HepG2 (cell line): ENCODE measurements at regions not wholly inside any gene's neighbourhood (a gene's known extent, or its start where the extent isn't known, plus 50 kb on each side); places are given as distances from the start of the nearest gene placed in this dataset.

Experiments used
- CTCF ChIP-seq: sonication (generic); formaldehyde crosslinking; IDR thresholded peaks from 2 replicates; pipeline ENCODE4 v1.5.0; 2020; ENCODE audit warnings: mild to moderate bottlenecking, missing genetic modification reagents, moderate library complexity
- EZH2 ChIP-seq: conservative IDR thresholded peaks from 2 replicates; pipeline ENCODE4 v1.6.1; 2012; ENCODE audit warnings: mild to moderate bottlenecking, low read depth, low read length, moderate library complexity
- HOXA9 ChIP-seq: sonication (generic); formaldehyde crosslinking; IDR thresholded peaks from 2 replicates; pipeline ENCODE4 v1.8.1; 2022; ENCODE audit warnings: missing genetic modification reagents, mild to moderate bottlenecking, moderate library complexity, borderline replicate concordance
- POLR2AphosphoS5 ChIP-seq: IDR thresholded peaks from 2 replicates; pipeline ENCODE4 v1.6.1; 2012; ENCODE audit warnings: low read depth, low read length
- SRF ChIP-seq: IDR thresholded peaks from 2 replicates; pipeline ENCODE4 v1.6.1; 2011; ENCODE audit warnings: mild to moderate bottlenecking, low read depth, low read length, moderate library complexity
- TBP ChIP-seq: sonication (generic); formaldehyde crosslinking; IDR thresholded peaks from 2 replicates; pipeline ENCODE4 v1.5.0; 2020; ENCODE audit warnings: missing genetic modification reagents
- TCF7 ChIP-seq: sonication (generic); IDR thresholded peaks from 2 replicates; pipeline ENCODE4 v1.6.1; 2016; ENCODE audit warnings: antibody characterized with exemption, low read depth
- THAP8 ChIP-seq: sonication (generic); formaldehyde crosslinking; IDR thresholded peaks from 2 replicates; pipeline ENCODE4 v1.5.1; 2020; ENCODE audit warnings: missing genetic modification reagents, mild to moderate bottlenecking, borderline replicate concordance
- ZNF138 ChIP-seq: sonication (generic); formaldehyde crosslinking; IDR thresholded peaks from 2 replicates; pipeline ENCODE4 v1.5.0; 2020; ENCODE audit warnings: mild to moderate bottlenecking, low read depth, missing genetic modification reagents
- ZNF609 ChIP-seq: sonication (generic); formaldehyde crosslinking; IDR thresholded peaks from 2 replicates; pipeline ENCODE4 v1.4.0; 2020; ENCODE audit warnings: mild to moderate bottlenecking, missing genetic modification reagents, borderline replicate concordance
- ZNF644 ChIP-seq: IDR thresholded peaks from 2 replicates; pipeline ENCODE4 v1.6.1; 2016; ENCODE audit warnings: low read depth
- ZSCAN9 ChIP-seq: IDR thresholded peaks from 2 replicates; pipeline ENCODE4 v1.6.1; 2016; ENCODE audit warnings: borderline replicate concordance
- TF ChIP-seq, protein P1 (sequence below), 2 experiments: fragments of 450-650 bp in 1 of 2; sonication (generic) in 1 of 2; formaldehyde crosslinking; IDR thresholded peaks; 2 replicates each; pipeline versions ENCODE4 v1.5.0 to v1.8.0; 2020 to 2022; ENCODE audit warnings: mild to moderate bottlenecking in 1 of 2, missing genetic modification reagents in 1 of 2
- TF ChIP-seq, protein P2 (sequence below): sonication (generic); formaldehyde crosslinking; IDR thresholded peaks from 2 replicates; pipeline ENCODE4 v1.4.0; 2020; ENCODE audit warnings: missing genetic modification reagents, borderline replicate concordance

- TF ChIP-seq ZSCAN9 (CRISPR knock-in tag) (no peak), ZNF609 (CRISPR knock-in tag) (no peak), TBP (CRISPR knock-in tag) (no peak), HOXA9 (CRISPR knock-in tag) (no peak), ZNF138 (no peak), ZNF644 (CRISPR knock-in tag) (no peak), SRF (no peak), CTCF (no peak), TCF7 (no peak), THAP8 (CRISPR knock-in tag) (no peak), POLR2AphosphoS5 (no peak), EZH2 (no peak)
- TF ChIP-seq, protein P1, sequence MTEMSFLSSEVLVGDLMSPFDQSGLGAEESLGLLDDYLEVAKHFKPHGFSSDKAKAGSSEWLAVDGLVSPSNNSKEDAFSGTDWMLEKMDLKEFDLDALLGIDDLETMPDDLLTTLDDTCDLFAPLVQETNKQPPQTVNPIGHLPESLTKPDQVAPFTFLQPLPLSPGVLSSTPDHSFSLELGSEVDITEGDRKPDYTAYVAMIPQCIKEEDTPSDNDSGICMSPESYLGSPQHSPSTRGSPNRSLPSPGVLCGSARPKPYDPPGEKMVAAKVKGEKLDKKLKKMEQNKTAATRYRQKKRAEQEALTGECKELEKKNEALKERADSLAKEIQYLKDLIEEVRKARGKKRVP (CRISPR knock-in tag; IDR thresholded peaks at IDR 0.05): no peak
- TF ChIP-seq, protein P2, sequence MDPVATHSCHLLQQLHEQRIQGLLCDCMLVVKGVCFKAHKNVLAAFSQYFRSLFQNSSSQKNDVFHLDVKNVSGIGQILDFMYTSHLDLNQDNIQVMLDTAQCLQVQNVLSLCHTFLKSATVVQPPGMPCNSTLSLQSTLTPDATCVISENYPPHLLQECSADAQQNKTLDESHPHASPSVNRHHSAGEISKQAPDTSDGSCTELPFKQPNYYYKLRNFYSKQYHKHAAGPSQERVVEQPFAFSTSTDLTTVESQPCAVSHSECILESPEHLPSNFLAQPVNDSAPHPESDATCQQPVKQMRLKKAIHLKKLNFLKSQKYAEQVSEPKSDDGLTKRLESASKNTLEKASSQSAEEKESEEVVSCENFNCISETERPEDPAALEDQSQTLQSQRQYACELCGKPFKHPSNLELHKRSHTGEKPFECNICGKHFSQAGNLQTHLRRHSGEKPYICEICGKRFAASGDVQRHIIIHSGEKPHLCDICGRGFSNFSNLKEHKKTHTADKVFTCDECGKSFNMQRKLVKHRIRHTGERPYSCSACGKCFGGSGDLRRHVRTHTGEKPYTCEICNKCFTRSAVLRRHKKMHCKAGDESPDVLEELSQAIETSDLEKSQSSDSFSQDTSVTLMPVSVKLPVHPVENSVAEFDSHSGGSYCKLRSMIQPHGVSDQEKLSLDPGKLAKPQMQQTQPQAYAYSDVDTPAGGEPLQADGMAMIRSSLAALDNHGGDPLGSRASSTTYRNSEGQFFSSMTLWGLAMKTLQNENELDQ (CRISPR knock-in tag): no peak
Measured at GRCh38 chr4:163077680-163078079, 89.0 kb downstream of the NAF1 start.
